HG02588 (cell line): ENCODE measurements at regions not wholly inside any gene's neighbourhood (a gene's known extent, or its start where the extent isn't known, plus 50 kb on each side); places are given as distances from the start of the nearest gene placed in this dataset.
"Not testable (repeated sequence)": the region's sequence is repeated elsewhere in the genome, so short reads cannot be mapped to it uniquely, and the experiment has no call there.

ENCODE experiments used
- ATAC-seq: cut with Tn5 transposase; IDR thresholded peaks from one replicate; pipeline ENCODE4 v1.9.1; 2021; ENCODE audit warnings: mild to moderate bottlenecking, moderate library complexity; ENCODE audit not compliant: unreplicated experiment

- ATAC-seq, result no peak
Observed at GRCh38 chr16:86880316-86881117, 302.2 kb downstream of the FOXL1 start.

DNA sequence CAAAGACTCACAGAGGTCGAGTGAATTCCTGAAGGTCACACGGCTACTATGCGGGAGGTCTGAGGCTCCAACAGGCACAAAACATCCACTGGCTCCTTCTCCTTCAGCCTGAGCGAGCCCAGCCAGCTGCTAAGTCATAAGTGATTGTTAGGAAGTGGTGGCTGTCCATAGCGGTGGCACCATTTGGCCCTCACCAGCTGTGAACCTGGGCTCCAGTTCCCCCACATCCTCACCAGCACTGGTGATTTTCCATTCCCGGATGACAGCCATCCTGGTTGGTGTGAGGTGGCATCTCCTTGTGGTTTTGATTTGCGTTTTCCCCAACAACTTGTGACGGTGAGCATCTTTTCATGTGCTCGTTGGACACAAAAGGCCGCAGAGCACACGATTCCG lies 302.8 kb downstream of the FOXL1 start:
- ATAC-seq, result no peak

DNA sequence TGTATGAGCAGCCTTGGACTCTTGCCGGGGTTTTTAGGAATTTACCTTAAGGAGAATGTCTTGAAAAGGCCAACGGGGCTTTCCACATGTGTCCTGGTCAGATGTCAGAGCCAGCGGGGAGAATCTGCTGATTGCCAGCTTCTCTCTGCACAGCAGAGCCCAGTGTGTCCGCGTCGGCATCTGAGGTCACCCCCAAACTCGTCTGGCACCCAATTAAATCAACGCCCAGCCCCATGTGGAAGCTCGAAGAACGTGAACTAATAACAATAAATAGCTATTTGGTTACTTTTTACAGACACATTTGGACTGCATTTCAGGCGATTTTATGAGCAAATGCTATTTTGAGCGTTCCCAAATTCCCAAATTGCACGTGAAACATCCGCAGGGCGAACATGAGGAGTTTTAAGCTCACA lies 303.5 kb downstream of the FOXL1 start:
- no peak for ATAC-seq

DNA sequence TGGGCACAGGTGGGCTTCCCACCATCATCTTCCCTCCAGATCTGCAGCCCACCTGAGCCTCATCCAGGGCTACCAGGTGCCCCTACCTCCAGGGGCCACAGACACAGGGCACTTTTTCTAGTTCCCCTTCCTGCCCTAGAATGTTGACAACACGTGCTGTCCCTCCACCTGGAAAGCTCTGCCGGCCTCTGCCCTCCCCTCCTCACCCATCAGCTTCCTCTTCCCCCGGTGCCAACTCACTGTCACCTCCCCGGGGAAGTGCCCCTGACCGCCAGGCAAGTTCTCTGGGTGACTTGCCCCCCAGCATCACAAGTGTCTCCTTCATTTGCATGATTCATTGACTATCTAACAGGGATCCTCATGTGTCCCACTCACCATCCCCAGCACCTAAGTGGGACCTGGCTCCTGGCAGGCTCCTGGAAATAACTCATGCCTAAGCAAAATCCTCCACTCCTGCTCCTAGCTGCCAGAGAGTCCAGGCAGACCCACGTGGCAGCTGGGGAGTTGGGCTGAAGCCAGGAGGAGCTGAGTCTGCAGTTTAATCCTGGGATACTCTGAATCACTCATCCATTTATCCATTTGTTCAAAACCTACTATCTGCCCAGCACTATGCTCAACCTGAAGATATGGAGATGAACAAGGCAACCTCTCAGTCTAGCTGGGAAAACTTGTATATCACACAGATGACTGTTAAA lies 304.4 kb downstream of the FOXL1 start:
- ATAC-seq, result no peak

DNA sequence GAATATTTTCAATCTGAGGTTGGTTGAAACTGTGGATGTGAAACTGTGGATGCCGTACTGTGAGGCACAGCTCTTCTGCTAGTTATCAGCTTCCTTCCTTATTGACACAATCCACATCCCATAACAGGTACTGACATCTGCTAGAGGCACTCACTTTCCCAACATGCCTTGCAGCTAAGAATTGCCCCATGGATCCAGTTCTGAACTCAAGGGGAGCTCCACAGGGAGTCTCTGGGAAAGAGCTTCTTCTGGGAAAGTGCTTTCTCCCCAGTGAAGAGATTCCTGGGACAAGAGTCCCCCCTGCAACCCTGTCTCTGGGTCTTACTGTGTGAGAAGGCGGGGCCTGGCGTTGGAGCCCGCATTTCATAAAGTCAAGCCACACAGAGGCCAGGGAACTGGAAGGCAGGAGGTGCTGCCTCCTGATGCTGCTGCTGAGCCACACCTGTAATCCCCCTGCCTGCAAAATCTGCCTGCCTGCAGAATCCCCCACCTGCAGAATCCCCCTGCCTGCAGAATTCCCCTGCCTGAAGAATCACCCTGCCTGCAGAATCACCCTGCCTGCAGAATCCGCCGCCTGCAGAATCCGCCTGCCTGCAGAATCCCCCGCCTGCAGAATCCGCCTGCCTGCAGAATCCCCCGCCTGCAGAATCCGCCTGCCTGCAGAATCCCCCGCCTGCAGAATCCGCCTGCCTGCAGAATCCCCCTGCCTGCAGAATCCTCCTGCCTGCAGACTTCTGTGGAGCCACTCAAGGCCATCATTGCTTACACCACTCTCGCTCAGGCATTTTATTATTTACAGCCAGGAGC lies 305.4 kb downstream of the FOXL1 start:
- no peak for ATAC-seq

- ATAC-seq, result no peak
Observed at GRCh38 chr16:86884390-86884650, 306.0 kb downstream of the FOXL1 start.

DNA sequence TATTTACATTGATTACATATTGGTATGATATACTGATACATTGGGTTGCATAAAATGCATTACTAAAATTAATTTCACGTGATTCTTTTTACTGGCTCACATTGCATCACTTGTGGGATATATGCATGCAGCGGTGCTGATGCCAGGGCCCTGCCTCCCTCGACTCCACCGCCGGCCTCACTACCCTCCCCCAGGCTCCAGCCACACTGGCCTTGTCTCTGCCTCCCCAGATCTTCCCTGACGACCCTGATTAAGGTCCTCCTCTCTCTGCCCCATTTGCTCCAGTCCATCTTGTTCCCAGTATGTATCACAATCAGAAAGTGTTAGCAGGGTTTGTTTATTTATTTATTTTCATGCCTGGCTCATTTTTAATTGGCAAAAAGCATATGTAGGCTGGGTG lies 306.8 kb downstream of the FOXL1 start:
- ATAC-seq, result no peak

DNA sequence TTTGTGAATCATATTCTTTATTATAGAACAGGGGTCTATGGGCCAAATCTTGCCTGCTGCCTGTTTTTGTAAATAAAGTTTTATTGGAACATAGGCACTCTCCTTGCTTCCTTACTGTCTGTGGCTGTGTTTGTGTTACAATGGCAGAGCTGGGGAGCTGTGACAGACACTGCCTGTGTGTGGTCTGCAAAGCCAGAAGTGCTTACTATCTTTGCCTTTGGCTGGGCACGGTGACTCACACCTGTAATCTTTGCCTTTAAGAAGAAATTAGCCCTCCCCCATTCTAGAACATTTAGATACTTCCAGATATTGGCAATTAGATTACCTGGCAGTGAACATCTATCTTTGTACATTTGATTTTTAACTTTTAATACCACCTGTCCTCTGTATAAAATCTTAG lies 308.3 kb downstream of the FOXL1 start:
- ATAC-seq, result no peak

DNA sequence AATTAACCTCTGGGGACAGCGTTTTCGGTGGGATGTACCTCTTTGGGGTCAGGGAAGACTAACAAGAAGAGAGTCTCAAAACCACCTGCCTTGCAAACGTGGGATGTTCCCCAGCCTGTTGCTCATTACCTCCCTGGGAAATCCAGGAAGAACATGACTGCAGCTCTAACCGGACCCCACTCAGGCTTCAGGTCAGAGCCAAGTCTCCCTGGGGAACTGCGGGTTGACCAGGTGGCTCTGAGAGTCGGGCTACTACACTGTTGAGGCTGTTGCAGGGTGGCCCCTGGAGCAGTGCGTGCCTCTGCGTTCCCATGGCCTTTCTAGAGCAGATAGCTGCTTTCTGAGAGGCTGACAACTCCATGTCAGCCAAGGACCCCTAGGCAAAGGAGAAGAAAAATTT lies 309.1 kb downstream of the FOXL1 start:
- ATAC-seq, result no peak

DNA sequence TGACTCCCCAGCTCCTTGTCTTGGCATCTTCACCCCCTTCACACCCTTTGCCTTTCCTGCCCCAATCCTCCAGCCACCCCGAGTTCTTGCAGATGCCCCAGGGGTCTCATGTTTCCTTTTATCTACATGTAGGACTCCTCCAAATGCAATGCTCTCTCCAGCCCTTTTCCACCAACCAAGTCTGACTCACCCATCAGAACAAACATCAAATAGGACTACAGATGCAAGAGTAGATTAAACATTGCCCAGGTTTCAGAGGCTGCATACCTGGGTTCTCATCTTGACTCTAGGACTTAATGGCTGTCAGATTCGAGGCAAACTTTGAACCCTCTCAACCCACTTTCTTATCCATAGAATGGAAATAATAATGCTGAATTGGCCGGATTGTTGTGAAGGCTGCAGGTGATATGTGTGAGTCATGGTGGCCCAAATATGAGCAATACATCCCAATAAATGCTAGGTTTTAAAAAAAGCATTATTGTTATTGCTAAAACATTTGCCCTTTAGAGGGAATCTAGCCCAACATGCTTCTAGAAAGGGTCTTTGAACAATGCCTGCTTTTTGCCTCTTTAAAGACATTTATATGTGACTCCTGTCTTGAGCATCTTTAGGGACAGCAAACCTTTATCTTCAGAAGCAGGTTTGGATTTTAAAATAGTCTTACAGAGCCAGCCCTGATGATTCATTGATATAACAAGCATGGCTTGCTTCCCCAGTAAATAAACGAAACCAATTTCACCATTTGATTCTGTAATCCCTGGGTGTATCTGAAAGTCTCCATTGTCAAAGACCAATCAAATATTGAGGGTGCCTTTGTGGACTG lies 310.1 kb downstream of the FOXL1 start:
- ATAC-seq, result no peak

DNA sequence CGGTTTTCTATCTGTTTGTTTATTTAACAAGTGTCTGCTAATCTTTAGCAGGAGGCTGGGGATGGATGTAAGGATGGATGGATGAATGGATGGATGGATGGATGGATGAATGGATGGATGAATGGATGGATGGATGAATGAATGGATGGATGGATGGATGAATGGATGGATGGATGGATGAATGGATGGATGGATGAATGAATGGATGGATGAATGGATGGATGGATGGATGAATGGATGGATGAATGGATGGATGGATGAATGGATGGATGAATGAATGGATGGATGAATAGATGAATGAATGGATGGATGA lies 310.7 kb downstream of the FOXL1 start:
- not testable (repeated sequence) for ATAC-seq

GRCh38 chr16:86889974-86890373 lies 311.6 kb downstream of the FOXL1 start:
- no peak for ATAC-seq

DNA sequence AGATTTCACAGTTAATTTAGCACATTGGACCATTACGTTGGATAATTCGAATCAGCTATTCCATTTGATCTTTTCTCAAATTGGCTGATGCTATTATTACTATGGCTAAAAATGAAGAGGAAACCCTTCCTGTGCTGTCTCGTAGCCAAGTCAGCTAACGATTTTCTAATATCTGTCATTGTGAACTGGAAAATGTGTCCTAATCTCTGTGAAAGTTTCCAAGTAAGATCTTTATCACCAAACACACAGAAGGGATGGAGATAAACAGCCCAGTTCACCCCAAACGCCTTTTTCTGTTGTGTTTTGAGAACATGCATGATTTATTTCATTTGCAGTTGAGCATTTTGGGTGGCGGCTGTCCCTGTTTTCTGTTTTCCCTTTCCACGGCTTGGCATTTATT lies 312.8 kb downstream of the FOXL1 start:
- no peak for ATAC-seq

GRCh38 chr16:86891631-86892030 lies 313.3 kb downstream of the FOXL1 start:
- no peak for ATAC-seq

DNA sequence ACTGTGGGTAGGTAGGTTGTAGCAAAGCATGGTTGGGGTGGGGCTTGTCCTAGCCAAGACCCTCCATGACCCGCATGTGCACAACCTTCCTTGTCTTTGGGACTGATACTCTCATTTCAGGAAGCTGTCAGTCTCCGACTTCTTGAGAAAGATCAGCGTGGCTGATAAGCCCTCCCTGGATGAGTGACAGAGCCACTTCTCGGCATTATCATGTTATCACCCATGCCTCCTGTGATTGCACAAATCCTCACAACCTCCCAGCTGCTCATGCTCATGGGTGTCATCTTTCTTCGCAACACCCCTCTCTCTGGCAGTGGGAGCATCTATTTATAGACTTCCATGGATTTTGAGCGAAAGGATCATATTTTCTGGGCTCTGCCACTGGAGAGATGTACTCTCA lies 314.2 kb downstream of the FOXL1 start:
- no peak for ATAC-seq

GRCh38 chr16:86893506-86893905 lies 315.2 kb downstream of the FOXL1 start:
- no peak for ATAC-seq

DNA sequence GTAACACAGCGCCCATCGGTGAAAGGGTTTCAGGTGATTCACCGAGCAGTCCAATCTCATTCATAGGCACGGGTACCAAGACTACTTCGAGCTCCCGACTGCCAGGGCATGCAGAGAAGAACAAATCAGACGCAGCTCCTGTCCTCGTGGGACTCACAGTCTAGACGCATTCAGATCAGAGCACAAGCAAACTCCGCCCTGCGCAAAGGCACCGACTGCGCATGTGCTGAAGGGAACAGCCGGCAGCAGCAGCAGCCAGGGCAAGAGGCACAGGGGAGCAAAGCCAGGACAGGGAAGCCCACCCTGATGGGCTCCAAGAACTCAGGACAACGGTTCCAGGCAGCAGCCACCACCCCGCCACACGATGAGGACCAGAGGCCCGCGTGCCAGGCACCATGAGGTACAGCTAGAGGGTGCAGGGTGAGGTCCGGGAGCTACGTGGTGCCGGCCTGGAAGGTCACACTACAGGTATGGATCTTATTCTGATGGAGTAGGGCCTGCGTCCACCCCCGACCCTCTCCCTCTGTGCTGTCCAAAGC lies 315.7 kb downstream of the FOXL1 start:
- ATAC-seq, result no peak

GRCh38 chr16:86894925-86895324 lies 316.6 kb downstream of the FOXL1 start:
- ATAC-seq, result no peak

- ATAC-seq, result no peak
Observed at GRCh38 chr16:86895606-86896005, 317.3 kb downstream of the FOXL1 start.

- ATAC-seq, result no peak
Observed at GRCh38 chr16:86896976-86897375, 318.6 kb downstream of the FOXL1 start.

DNA sequence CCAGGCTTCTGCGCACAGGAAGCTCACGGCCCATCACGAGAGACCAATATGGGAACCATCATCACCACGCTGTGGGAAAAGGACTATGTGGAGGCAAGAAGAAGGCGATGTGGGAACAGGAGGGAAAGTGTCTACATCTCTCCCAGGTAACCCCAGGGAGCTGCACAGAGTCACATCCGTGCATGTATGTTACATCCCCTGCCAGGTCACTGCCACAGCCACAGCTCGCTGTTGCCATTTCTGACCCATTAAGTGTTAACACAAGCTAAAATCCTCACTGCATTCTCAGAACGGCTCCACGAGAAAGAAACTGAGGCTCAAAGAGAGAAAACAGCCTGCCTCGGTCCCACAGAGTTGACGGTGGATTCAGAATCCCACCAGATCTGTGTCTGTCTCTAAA lies 319.1 kb downstream of the FOXL1 start:
- no peak for ATAC-seq
